ENCODE measurements at regions not wholly inside any gene's neighbourhood (a gene's known extent, or its start where the extent isn't known, plus 50 kb on each side); places are given as distances from the start of the nearest gene placed in this dataset.
"Not testable (repeated sequence)": the region's sequence is repeated elsewhere in the genome, so short reads cannot be mapped to it uniquely, and the experiment has no call there.

DNA sequence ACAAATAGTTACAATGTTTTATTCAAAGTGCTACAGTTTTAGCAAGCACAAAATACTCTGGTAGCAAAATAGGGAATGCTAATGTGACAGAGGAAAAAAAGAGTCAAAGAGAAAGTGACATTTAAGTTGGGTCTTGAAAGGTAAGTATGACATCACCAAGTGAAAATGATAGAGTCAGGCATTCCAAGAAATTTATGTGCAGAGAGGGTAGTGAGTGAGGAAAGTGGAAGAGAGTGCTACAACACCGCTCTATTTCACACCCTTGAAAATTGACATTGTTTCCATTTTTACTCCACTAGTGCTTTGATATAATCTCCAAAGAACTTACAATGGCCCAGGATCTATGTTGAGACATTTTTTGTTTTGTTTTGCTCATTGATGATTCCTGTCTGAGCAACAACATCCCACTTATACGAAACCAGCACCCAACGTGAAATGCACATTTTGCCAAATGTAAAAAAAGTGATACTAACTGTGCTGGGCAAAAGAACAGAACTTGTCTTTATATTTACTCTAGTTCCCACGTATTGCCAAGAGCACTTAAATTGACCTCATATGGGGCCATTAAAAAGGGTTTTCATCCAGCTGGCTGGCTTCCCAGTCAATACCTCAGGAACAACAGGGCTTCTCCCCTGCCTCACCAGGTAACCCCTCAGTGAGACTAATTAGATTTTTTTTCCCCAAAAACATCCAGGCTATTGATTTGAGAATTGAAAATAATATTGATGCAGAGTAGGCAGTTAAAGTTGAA lies 206.3 kb upstream of the NR5A2 start:
- no peak for DNase-seq

GRCh38 chr1:199832451-199832850 lies 195.1 kb upstream of the NR5A2 start:
- DNase-seq = no peak

GRCh38 chr1:199834711-199835110 lies 192.8 kb upstream of the NR5A2 start:
- DNase-seq = no peak

DNA sequence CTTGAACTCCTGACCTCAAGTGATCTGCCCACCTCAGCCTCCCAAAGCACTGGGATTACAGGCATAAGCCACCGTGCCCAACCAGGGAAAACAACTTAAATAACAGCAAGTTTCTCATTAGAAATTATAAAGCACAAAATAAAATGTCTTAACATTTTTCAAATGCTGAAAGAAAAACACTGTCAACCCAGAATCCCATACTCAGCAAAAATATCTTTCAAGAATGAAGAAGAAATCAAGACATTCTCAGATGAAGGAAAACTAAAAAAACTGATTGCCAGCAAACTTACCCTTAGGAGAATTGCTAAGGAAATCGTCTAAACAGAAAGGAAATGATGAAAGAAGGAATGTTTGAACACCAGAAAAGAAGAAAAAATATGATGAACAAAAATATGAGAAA lies 191.1 kb upstream of the NR5A2 start:
- no peak for DNase-seq

GRCh38 chr1:199837321-199837720 lies 190.2 kb upstream of the NR5A2 start:
- DNase-seq = no peak

- DNase-seq = not testable (repeated sequence)
Observed at GRCh38 chr1:199839608-199840007, 187.9 kb upstream of the NR5A2 start.

DNA sequence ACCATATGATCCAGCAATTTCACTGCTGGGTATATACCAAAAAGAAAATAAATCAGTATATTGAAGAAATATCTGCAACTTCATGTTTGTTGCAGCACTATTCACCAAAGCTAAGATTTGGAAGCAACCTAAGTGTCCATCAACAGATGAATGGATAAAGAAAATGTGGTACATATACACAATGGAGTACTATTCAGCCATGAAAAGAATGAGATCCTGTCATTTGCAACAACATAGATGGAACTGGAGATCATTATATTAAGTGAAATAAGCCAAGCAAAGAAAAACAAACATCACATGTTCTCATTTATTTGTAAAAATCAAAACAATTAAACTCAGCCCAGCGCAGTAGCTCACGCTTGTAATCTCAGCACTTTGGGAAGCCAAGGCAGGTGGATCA lies 184.4 kb upstream of the NR5A2 start:
- not testable (repeated sequence) for DNase-seq

GRCh38 chr1:199843861-199844260 lies 183.6 kb upstream of the NR5A2 start:
- no peak for DNase-seq

GRCh38 chr1:199847021-199847420 lies 180.5 kb upstream of the NR5A2 start:
- no peak for DNase-seq

GRCh38 chr1:199851439-199852140 lies 175.9 kb upstream of the NR5A2 start:
- no peak for DNase-seq

GRCh38 chr1:199854686-199855321 lies 172.7 kb upstream of the NR5A2 start:
- DNase-seq = no peak

DNA sequence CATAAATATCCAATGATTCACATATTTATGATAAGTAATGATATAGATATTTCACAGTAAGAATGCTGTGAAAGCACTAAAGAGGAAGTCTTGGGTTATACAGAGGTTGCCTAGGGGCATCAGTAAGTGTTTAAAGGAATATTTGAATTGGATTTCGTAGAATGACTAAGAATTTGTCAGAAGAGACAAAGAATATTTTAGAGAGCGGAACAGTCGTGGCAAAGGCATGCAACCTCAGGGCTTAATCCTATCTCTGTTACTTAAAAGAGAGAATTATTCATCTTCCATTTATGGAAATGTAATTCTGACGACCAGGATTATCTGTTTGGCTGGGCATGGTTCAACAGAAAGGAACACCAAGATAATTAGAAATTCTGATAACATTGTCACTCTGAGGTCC lies 171.9 kb upstream of the NR5A2 start:
- no peak for DNase-seq

DNA sequence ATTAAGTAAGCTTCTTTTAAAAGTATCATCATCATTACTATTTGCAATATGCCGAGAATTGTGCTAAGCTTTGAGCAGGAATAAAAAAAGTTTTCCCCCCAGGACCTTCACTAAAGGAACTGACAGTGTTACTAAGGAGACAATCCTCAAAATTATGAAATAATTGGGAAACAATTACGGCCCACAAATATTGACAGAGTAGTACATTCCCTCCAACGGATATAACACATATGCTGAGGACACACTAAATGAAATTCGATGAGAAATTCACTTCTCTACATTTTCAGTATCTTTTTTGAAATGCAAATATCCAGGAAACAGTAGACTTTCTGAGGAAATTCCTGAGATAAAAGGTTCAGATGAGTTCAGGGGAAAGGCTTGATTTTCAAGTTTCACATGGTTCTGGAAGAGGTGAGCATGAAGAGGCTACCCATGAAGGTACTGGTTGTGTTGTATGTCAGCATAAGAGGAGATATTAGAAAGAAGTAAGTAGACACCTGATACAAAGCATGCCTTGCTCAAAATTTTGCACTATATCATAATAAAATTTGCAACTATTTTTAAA lies 171.2 kb upstream of the NR5A2 start:
- no peak for DNase-seq

DNA sequence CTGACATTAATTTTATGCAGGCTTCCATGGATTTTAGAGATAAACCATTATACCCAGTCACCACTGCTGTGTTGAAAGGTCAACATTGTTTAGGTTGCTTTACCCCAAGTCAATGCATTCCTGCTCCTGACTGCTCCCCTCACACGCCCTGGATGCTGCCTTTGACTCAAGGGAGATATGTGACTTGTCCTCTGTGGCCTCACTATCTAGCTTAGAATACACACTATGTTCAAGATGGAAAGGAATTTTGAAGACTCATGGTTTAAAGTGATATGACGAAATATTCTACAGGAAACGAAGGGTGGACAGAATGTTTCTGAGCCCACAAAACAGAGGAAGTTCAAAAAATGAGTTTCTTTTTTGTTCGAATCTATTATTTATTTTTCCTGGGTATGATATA lies 170.4 kb upstream of the NR5A2 start:
- no peak for DNase-seq

DNA sequence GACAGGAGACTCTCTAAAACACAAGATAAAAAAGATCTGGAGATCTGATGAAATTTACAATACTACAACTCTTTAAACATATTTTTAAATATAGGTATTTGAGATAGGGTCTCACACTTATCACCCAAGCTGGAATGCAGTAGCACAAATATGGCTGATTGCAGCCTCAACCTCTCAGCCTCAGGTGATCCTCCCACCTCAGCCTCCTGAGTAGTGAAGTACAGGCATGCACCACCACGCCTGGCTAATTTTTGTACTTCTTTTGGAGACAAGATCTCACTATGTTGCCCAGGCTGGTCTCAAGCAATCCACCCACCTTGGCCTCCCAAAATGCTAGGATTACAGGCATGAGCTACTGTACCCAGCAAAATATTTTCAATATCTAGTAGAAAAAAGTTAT lies 170.0 kb upstream of the NR5A2 start:
- DNase-seq = no peak

- no peak for DNase-seq
Observed at GRCh38 chr1:199858171-199858570, 169.3 kb upstream of the NR5A2 start.

GRCh38 chr1:199858856-199859255 lies 168.7 kb upstream of the NR5A2 start:
- DNase-seq = no peak

DNA sequence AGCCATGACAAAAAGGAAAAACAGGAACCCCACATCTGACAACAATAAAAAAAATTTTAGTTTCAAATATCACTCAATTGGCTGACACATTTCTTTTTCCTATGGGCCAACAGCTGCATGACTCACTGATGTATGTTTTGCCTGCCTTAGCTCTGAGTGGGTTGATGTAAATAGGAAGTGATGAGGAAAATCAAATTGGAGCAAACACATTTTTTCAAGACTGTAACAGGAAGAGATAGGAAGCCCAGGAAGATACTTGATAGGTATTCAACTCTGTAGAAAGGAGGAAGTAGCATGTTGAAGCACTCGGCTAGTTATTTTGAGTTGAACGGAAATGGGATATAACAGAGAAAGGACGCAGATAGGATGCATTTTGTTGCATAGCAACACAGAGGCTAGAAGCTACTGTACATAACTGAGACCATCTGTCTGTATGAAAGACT lies 168.0 kb upstream of the NR5A2 start:
- no peak for DNase-seq

DNA sequence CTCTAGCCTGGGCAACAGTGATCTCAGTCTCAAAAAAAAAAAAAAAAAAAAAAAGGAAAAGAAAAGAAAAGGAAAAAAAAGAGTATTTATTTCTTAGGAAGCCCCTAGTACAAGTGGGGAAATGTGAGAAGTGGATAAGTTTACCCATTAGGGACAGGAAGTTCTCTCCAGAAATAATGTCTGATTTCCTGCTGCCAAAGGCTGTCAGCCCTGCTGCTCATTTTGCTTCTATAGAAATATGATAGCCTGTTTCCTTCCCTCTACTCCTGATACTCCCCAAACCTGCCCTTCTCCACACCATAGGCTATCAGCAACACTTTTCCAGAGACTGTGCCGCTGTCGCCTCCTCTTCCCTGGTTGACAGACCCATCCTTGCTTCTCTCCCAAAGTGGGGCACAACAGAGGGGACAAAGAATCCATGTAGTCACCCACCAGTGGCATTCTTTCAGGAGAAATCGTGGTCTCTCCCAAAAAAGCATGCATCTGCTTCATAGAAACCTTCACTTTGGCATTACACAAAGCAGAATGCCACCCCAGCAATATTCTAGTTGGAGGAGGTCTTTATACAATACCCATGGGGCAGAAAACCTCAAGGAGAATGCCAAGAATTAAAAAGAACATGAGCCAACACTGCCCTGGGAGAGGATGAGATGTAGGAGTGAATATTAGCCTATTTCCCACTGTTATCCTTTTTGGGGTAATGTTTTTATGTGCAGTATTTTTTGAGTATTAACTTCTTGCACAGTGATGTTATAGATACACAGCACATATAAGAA lies 166.3 kb upstream of the NR5A2 start:
- no peak for DNase-seq

GRCh38 chr1:199862047-199862446 lies 165.5 kb upstream of the NR5A2 start:
- no peak for DNase-seq

- no peak for DNase-seq
Observed at GRCh38 chr1:199866210-199866617, 161.3 kb upstream of the NR5A2 start.

GRCh38 chr1:199867601-199868000 lies 159.9 kb upstream of the NR5A2 start:
- no peak for DNase-seq

DNA sequence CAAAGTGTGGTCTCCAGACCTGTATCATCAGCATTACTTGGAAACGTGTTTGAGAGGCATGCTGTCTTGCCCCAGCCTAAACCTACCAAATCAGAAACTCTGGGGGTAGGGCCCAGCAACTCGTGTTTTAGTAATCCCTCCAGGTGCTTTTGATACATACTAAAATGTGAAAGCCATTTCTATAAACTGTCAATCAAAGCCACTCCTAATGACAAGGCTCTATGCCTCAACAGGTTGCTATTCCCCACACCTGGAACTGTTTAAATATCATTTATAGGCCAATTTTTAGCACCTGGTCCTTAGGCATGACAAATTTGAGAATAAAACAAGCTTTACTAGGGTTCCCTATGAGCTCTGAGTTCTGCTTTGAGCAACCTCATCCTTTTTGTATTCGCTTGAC lies 158.7 kb upstream of the NR5A2 start:
- DNase-seq = no peak

Measured in effector CD8-positive, alpha-beta T cell (primary cell).